ENCODE measurements at regions not wholly inside any gene's neighbourhood (a gene's known extent, or its start where the extent isn't known, plus 50 kb on each side); places are given as distances from the start of the nearest gene placed in this dataset.

- DNase-seq (ENCODE audit: low spot score in 2 of 2) (no peak), ATAC-seq (no peak)
- Mint-ChIP-seq H3K9me3 (no peaks in the 10 kb centered on the region), H3K36me3 (no peaks in the 10 kb centered on the region), H3K27ac (no peak overlapping the region)
These were observed 93.5 kb downstream of the SLC4A3 start for GRCh38 chr2:219720956-219721355.

- ATAC-seq: no peak
These were observed 94.9 kb downstream of the SLC4A3 start for GRCh38 chr2:219722276-219722879.

GRCh38 chr2:219723311-219723710 lies 95.9 kb downstream of the SLC4A3 start:
- no peak overlapping the region for H3K27ac Mint-ChIP-seq
- H3K9me3 Mint-ChIP-seq: no peaks in the 10 kb centered on the region
- ATAC-seq: no peak
- H3K36me3 Mint-ChIP-seq: no peaks in the 10 kb centered on the region
- no peak for DNase-seq (ENCODE audit: low spot score in 2 of 2)

More at GRCh38 chr2:219722276-219722879, 94.9 kb downstream of the SLC4A3 start:
- Mint-ChIP-seq H3K27ac (no peak overlapping the region), H3K9me3 (no peaks in the 10 kb centered on the region), H3K36me3 (no peaks in the 10 kb centered on the region)
- DNase-seq (ENCODE audit: low spot score in 2 of 2): no peak

- Mint-ChIP-seq H3K27ac (no peak overlapping the region), H3K9me3 (no peaks in the 10 kb centered on the region), H3K36me3 (no peaks in the 10 kb centered on the region)
- ATAC-seq (no peak), DNase-seq (ENCODE audit: low spot score in 2 of 2) (no peak)
These were observed 97.2 kb downstream of the SLC4A3 start for GRCh38 chr2:219724628-219725027.

GRCh38 chr2:219726916-219727315 lies 99.5 kb downstream of the SLC4A3 start:
- Mint-ChIP-seq H3K9me3 (no peaks in the 10 kb centered on the region), H3K36me3 (no peaks in the 10 kb centered on the region), H3K27ac (no peak overlapping the region)
- no peak for DNase-seq (ENCODE audit: low spot score in 2 of 2)
- ATAC-seq: no peak

- Mint-ChIP-seq H3K9me3 (no peaks in the 10 kb centered on the region), H3K27ac (no peak overlapping the region), H3K36me3 (no peaks in the 10 kb centered on the region)
- DNase-seq (ENCODE audit: low spot score in 2 of 2) (no peak), ATAC-seq (no peak)
These were observed 100.5 kb downstream of the SLC4A3 start for GRCh38 chr2:219727771-219728429.

GRCh38 chr2:219728991-219729487 lies 101.6 kb downstream of the SLC4A3 start:
- DNase-seq (ENCODE audit: low spot score in 2 of 2) (no peak), ATAC-seq (no peak)
- Mint-ChIP-seq H3K36me3 (no peaks in the 10 kb centered on the region), H3K27ac (no peak overlapping the region), H3K9me3 (no peaks in the 10 kb centered on the region)

GRCh38 chr2:219731173-219731572 lies 103.7 kb downstream of the SLC4A3 start:
- no peak for ATAC-seq
- Mint-ChIP-seq H3K36me3 (no peaks in the 10 kb centered on the region), H3K9me3 (no peaks in the 10 kb centered on the region), H3K27ac (no peak overlapping the region)
- DNase-seq (ENCODE audit: low spot score in 2 of 2): no peak

GRCh38 chr2:219733106-219733505 lies 105.7 kb downstream of the SLC4A3 start:
- ATAC-seq (no peak), DNase-seq (ENCODE audit: low spot score in 2 of 2) (no peak)
- Mint-ChIP-seq H3K27ac (no peak overlapping the region), H3K36me3 (no peaks in the 10 kb centered on the region), H3K9me3 (no peaks in the 10 kb centered on the region)

- DNase-seq (ENCODE audit: low spot score in 2 of 2) (no peak), ATAC-seq (no peak)
- no peaks in the 10 kb centered on the region for H3K9me3 Mint-ChIP-seq
- H3K36me3 Mint-ChIP-seq: no peaks in the 10 kb centered on the region
- no peak overlapping the region for H3K27ac Mint-ChIP-seq
These were observed 106.3 kb downstream of the SLC4A3 start for GRCh38 chr2:219733746-219734145.

- DNase-seq (ENCODE audit: low spot score in 2 of 2): no peak
- H3K27ac Mint-ChIP-seq: no peak overlapping the region
- H3K36me3 Mint-ChIP-seq: no peaks in the 10 kb centered on the region
- no peaks in the 10 kb centered on the region for H3K9me3 Mint-ChIP-seq
- no peak for ATAC-seq
These were observed 108.8 kb downstream of the SLC4A3 start for GRCh38 chr2:219736209-219736608.

GRCh38 chr2:219737270-219737691 lies 109.9 kb downstream of the SLC4A3 start:
- Mint-ChIP-seq H3K9me3 (no peaks in the 10 kb centered on the region), H3K36me3 (no peaks in the 10 kb centered on the region), H3K27ac (no peak overlapping the region)
- DNase-seq (ENCODE audit: low spot score in 2 of 2) (no peak), ATAC-seq (no peak)

GRCh38 chr2:219739066-219739465 lies 111.6 kb downstream of the SLC4A3 start:
- Mint-ChIP-seq H3K27ac (no peak overlapping the region), H3K9me3 (no peaks in the 10 kb centered on the region), H3K36me3 (no peaks in the 10 kb centered on the region)
- ATAC-seq (no peak), DNase-seq (ENCODE audit: low spot score in 2 of 2) (no peak)

GRCh38 chr2:219739866-219740440 lies 112.5 kb downstream of the SLC4A3 start:
- Mint-ChIP-seq H3K9me3 (no peaks in the 10 kb centered on the region), H3K36me3 (no peaks in the 10 kb centered on the region), H3K27ac (no peak overlapping the region)
- no peak for ATAC-seq
- DNase-seq (ENCODE audit: low spot score in 2 of 2): no peak

GRCh38 chr2:219743548-219743947 lies 116.1 kb downstream of the SLC4A3 start:
- H3K9me3 Mint-ChIP-seq: no peaks in the 10 kb centered on the region
- no peak overlapping the region for H3K27ac Mint-ChIP-seq
- H3K36me3 Mint-ChIP-seq: no peaks in the 10 kb centered on the region
- DNase-seq (ENCODE audit: low spot score in 2 of 2) (no peak), ATAC-seq (no peak)

- H3K36me3 Mint-ChIP-seq: no peaks in the 10 kb centered on the region
- DNase-seq (ENCODE audit: low spot score in 2 of 2) (no peak), ATAC-seq (no peak)
- H3K27ac Mint-ChIP-seq: no peak overlapping the region
- no peaks in the 10 kb centered on the region for H3K9me3 Mint-ChIP-seq
These were observed 116.6 kb downstream of the SLC4A3 start for GRCh38 chr2:219744066-219744465.

- no peak for DNase-seq (ENCODE audit: low spot score in 2 of 2)
- ATAC-seq: no peak
- Mint-ChIP-seq H3K9me3 (no peaks in the 10 kb centered on the region), H3K36me3 (no peaks in the 10 kb centered on the region), H3K27ac (no peak overlapping the region)
These were observed 117.2 kb downstream of the SLC4A3 start for GRCh38 chr2:219744600-219744999.

GRCh38 chr2:219747637-219748036 lies 120.2 kb downstream of the SLC4A3 start:
- no peak overlapping the region for H3K27ac Mint-ChIP-seq
- DNase-seq (ENCODE audit: low spot score in 2 of 2) (no peak), ATAC-seq (no peak)
- peaks cover 0 to 5% of the 10 kb centered on the region in 2 donors for H3K9me3 Mint-ChIP-seq
- peaks cover 0 to 5% of the 10 kb centered on the region in 2 donors for H3K36me3 Mint-ChIP-seq

All from activated naive CD4-positive, alpha-beta T cell treated with anti-CD3 and anti-CD28 coated beads, Interleukin-2, amount 50 U/mL, for 72 hours (primary cell).